Urothelium cell line (cell line): ENCODE measurements at regions not wholly inside any gene's neighbourhood (a gene's known extent, or its start where the extent isn't known, plus 50 kb on each side); places are given as distances from the start of the nearest gene placed in this dataset.
"Not testable (repeated sequence)": the region's sequence is repeated elsewhere in the genome, so short reads cannot be mapped to it uniquely, and the experiment has no call there.

Experiments
- DNase-seq: peaks from one replicate; pipeline ENCODE4 v3.0.0; 2011; ENCODE audit warnings: low spot score, mixed read lengths
- FAIRE-seq: peaks from 2 replicates; lab custom pipeline; 2011; peaks lifted over from hg19 to GRCh38; lab: Jason Lieb, UNC

DNA sequence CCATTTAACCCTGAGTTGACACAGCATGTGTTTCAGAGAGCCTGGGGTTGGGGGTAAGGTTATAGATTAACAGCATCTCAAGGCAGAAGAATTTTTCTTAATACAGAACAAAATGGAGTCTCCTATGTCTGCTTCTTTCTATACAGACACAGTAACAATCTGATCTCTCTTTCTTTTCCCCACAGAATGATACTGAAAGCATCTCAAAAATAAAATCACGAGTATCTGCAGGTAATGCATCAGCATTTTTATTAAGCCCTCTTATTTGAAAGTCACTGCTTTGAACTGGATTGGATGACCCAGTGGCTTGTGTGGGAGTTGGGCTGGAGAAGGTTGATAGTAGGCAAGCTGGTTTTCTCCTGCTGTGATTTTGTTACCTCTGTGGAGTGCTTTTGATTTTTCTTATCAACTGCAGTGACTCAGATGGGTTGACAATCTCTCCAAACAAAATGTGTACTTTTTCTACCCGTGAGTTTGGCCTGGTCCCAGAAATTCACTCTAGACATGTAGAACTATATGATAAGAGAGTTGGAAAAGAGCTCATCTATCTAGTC is 253.5 kb upstream of the PRKCQ start:
- FAIRE-seq (no peak), DNase-seq (no peak)

DNA sequence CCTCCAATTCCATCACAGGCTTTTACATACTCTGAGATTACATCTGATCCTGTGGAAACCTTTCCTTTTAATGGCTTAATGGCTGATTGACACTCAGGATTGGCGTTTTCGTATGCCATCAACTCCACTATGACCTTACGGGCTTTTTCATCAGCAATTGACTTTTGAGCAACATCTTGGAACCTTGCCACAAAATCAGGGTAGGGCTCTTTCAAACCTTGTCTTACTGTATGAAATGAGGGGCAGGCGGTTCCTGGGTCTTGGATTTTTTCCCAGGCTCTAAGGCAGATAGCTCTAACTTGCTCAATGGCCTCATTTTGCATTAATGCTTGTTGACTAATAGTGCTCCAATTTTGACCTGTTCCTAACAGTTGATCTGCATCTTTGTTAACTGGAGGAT is 250.9 kb upstream of the PRKCQ start:
- not testable (repeated sequence) for FAIRE-seq, DNase-seq

DNA sequence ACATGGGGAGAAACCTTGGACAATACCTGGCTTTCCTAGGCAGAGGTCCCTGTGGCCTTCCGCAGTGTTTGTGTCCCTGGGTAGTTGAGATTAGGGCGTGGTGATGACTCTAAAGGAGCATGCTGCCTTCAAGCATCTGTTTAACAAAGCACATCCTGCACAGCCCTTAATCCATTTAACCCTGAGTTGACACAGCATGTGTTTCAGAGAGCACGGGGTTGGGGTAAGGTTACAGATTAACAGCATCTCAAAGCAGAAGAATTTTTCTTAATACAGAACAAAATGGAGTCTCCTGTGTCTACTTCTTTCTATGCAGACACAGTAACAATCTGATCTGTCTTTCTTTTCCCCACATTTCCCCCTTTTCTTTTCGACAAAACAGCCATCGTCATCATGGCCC is 244.7 kb upstream of the PRKCQ start:
- not testable (repeated sequence) for DNase-seq, FAIRE-seq

DNA sequence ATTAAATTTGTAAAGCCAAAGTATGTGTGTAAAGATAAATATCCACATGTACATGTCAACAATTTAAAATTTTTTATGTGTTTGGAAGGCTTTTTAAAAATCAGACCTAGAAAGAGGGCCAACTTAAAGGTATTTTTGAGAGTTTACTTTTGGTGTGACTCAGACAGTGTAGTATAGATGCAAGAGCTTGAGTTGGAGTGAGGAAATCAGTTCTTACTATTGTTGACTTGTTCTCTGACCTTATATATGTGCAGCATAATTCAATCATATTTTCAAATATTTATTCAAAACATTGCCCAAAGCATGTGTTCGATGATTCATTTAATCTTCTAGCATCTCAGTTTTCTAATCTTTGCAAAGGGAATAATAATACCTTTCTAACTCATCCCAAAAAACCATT is 243.7 kb upstream of the PRKCQ start:
- FAIRE-seq (no peak), DNase-seq (no peak)

DNA sequence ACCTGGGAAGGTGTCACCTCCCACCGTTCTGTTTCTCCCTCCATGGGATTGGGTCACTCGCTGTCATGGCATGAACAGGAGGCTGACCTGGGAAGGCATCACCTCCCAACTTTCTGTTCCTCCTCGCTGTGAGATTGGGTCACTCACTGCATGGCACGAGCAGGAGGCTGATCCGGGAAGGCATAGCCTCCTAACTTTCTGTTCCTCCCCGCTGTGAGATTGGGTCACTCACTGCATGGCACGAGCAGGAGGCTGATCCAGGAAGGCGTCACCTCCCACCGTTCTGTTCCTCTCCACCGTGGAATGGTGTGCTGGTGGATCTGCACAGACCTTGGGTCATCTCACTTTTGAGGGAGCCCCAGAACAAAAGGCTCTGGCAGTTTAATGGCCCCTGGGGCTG is 239.2 kb upstream of the PRKCQ start:
- no peak for DNase-seq
- FAIRE-seq, result no peak

DNA sequence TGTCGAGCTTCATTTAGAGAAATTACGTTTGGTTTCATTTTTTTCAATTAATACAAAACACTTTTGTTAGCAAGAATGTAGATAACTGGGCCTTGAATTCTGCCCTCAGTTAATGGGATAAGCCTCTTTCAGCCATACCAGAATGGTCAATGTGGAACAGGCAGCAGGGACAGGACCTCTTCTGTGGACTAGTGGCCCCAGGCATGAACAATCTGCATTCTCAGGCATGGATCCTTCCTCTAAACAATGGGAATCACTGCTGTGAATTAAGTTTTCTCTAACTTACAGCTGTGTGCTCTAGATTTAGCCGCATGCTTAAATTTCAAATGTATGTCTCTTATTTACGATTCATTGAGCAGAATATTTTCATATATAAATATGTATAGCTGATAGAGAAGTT is 237.7 kb upstream of the PRKCQ start:
- DNase-seq (no peak), FAIRE-seq (no peak)

DNA sequence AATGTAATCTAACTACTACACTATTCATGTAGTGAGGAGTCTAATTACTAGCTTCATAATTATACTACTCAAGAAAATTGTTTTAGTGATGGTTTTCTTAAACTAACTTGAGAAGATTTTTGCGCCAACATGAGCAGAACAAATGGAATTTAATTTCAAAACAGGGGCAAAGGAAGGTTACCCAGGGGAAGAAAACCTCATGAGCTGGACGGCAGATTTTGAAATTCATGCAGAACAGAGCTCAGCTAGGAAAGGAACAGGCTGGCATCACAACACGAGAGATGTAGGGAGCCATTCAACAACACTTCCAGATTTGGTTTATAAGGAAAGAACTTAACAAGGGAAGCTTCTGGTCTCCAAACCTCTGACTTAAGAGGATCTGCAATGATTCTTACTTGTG is 235.3 kb upstream of the PRKCQ start:
- FAIRE-seq (no peak), DNase-seq (no peak)

DNA sequence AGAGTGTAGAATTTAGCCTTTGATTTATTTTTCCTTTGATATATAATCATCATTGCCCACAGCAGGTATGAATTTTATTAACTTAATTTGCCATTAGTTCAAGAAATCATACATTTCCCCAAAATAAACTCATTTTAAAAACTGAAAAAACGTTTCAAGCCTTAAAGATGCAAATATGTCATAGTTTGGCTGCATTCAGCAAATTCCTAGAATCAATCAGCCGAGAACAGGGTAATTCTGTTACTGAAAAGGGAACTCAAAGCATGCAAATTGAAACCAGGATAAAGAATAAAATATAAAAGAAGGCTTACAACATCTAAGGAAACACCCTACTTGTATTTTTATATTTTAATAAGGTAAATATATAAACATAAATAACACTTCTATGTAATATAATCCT is 233.8 kb upstream of the PRKCQ start:
- no peak for FAIRE-seq
- DNase-seq, result no peak

DNA sequence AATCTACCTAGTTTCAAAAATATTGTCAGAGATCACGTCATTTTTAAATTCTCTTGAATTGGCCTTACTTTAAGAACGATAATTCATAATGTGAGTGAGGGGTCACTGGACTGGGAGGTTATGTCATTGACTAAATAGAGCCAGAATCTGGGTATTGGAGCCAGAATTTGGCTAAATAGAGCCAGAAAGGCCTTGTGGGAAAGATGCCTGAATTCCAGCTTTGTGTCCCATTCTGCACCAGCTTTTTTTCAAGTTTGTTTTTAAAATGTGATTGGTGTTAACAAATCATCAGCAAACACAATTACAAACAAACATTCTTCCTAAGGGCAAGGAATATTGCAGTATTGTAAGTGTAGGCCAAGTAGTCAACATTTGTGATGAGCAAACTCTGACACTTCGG is 233.2 kb upstream of the PRKCQ start:
- no peak for FAIRE-seq
- DNase-seq, result no peak

DNA sequence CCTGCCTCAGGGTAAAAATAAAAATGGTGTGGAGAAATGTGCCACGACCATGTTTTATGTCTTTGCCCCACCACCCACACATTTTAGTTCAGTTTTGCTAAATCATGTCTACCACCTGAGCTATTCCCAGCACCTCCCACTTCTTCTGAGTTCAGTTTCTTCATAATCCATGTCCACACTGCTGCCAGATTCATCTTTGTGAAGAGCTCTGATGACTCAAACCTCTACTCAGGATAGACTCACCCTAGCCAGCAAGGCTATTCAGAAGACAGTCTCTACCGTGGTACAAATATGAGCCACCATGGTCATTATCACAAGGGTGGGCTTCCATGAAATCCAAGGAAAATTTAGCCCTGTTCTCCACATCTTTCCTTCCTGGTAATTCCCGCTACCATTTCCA is 231.1 kb upstream of the PRKCQ start:
- FAIRE-seq, result no peak
- DNase-seq, result no peak

DNA sequence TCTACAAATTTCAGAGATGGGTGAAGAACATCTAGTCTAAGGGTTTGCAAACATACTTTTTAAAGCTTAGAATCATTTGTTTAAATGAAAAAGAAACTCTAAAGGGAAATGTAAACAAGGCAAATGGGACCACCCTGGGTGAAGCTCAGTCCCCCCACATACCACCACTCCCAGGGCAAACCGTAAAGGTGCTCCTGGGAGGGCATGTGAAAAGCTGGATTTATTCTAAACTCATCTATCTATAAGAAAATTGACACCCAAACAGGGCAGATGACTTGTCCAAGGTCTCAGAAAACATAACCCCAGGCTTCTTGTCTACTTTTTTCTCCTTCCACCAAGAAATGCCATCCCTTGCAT is 223.3 kb upstream of the PRKCQ start:
- DNase-seq, result no peak
- no peak for FAIRE-seq

DNA sequence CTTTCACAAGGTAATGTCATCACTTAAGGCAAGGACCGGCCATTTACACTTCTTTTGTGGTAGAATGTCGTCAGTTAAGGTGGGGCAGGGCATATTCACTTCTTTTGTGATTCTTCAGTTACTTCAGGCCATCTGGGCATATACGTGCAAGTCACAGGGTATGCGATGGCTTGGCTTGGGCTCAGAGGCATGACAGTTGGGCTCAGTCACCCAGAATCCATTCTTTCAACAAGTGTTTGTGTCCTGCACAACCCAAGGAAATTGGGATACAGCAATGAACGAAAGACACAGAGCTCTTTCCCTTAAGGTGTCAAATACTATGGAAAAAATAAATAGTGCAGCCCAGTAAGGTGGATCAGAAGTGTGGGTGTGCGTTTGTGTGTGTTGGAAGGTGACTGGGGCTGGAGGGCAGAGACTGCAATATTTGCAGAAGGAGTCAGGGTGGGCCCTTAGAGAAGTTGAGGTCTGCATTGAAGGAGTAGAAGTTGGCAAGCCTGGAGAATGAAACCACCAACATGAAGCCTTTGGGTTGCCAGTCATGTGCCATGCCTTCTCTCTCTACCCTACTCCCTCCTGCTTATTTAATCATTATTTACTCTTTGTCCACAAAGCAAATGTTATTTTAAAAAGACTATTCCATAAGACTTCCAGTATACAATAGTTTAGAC is 222.8 kb upstream of the PRKCQ start:
- DNase-seq (no peak), FAIRE-seq (no peak)

DNA sequence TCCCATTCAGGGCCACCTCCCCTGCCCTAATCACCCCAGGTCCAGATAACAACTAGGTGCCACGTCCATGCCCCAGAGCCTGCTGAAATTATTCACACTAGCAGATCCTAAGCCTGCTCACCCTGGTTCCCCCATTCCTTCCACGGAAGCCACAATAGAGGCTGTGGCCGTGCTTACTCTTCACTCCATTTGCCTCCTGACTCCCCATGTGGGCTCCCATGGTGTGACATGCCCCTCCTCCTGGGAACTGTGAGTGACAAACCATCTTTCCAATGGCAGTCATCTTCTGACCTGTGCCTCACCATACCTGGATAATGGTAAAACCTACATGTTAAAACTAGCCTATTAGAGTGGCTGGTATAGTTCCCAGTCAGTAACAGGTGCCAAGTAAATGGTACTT is 216.2 kb upstream of the PRKCQ start:
- no peak for DNase-seq
- FAIRE-seq, result no peak

DNA sequence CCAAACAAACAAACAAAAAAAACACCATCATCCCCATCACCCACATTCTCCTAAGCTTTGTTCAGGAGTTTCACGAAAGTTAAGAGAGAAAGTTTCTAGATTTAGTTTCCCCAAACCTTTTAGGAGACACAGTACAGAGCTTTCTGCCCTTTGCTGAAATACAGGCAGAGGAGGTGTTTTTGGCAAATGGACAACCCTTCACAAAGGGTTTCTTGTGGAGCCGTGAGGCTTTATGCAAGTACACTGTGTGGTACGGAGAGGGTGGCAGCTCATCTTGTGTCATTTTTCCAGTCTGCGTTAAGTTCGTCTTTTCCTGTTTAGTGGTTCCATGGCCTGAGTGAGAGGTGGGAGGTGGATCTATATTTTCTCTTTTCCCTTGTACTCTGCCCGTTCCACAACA is 215.5 kb upstream of the PRKCQ start:
- FAIRE-seq, result no peak
- DNase-seq, result no peak

DNA sequence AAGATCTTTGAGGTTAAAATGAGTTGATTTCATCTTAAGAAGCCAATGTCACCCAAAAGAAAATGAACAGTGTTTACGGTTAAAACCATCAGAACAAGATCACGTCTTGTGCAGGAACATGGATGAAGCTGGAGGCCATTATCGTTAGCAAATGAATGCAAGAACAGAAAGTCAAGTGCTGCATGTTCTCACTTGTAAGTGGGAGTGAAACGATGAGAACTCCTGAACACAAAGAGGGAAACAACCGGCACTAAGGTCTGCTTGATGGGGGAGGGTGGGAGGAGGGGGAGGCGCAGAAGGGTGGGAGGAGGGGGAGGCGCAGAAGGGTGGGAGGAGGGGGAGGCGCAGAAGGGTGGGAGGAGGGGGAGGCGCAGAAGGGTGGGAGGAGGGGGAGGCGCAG is 214.8 kb upstream of the PRKCQ start:
- DNase-seq, FAIRE-seq: not testable (repeated sequence)

DNA sequence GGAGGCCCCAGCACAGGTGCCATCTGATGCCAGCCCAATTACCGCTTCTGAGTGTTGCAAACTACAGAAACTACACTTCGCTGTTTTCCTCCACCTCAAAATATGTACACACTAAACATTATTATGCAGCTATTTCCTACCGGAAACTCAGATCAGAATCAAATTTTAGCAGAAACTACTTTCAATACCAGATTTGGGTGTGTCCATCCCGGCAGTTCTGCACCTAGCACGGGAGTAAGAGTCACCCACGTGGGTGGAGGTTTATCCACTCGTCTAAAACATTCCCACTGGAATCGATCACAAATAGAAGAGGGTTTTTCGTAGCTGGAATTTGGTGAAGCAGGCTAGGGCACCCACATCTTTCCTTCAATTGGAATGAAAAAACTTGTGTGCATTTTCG is 214.4 kb upstream of the PRKCQ start:
- DNase-seq, result no peak
- no peak for FAIRE-seq

DNA sequence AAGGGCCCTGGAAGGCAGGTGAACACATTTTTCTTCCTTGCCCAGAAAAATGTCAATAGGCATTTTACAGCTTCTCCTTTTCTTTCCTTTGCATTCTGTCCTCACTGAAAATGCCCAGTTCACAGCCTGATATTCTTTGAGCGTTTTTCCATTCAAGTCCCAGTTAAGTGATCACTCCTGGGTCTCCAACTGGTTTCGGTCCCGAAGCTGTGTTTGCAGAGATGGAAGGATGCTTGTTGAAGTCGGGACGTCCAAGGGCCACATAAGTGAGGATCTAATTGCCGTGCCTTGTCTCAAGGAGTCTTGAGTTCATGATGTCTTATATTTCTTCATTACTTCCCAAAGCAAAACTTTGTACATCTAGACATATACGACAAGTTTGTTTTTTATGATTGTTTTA is 208.7 kb upstream of the PRKCQ start:
- no peak for FAIRE-seq
- no peak for DNase-seq

DNA sequence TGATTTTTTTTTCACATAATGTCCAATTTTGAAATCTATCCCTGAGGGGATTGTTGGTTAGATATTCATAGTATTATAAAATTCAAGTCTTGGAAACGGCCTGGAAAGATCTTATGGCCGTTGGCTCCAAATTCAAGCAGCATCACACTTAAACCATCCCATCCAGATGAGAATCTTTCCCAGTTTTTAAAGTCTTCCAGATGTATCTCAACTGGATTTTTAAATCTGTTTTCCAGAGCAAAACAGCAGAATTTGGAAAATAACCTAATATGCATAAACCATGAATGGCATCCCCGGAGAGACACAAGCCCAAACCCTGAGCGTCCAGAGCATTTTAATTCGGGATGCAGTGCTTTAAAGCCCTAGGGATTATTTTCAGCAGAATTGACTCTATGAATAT is 208.2 kb upstream of the PRKCQ start:
- DNase-seq (no peak), FAIRE-seq (no peak)

DNA sequence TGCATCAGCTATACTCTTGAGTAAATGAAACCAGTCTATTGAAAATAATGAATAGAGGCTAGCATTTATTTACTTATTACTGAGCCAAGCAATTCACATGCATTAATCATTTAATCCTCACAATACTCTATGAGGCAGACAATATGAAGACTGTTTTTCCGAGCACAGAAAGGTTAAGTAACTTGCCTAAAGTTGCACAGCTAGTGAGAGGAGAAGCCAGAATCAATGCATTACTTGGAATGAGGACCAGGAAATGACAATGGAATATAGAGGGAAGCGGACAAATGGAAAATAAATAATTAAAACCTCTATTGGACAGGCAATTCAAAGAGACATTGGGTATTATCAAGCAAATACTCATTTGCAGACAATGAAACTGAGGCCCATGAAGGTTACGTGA is 207.6 kb upstream of the PRKCQ start:
- DNase-seq, result no peak
- FAIRE-seq, result no peak

DNA sequence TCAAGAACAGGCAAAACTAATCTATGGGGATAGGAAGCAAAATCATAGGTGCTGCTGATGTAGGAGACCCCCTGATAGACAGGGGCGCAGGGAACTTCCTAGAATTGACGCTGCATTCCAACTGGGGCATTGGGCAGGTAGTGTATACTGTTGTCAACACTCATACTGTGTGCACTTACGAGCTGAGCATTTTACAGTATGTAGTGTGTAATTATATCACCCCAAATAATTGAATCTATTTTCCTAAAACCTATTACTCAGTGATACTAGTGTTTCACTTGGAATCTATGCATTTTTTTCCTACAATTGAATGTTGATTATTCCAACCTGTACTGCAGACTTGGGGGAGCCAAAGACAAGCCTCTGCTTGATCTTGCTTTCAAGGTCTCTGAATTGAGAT is 207.0 kb upstream of the PRKCQ start:
- FAIRE-seq (no peak), DNase-seq (no peak)

DNA sequence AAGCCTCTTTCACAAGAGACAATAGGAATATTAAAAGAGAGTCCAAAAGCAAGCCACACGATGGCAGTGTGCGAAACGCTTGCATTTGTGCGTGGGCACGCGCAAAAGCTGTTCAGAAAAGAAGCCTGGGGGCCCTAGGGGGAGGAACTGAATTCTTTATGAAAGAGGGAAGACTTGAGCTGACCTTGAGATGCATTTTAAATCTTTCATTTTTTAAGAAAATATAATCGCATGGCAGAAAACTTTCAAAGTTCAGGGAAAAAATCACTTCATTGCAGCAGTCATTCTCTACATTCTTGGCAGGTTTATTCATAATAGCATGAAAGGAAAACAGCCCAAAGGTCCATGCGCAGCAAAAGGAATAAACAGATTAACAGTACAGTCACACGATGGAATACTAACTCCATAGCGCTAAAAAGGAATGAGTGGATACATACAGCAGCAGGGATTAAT is 206.5 kb upstream of the PRKCQ start:
- peak; percentile 37 for DNase-seq
- FAIRE-seq, result no peak

DNA sequence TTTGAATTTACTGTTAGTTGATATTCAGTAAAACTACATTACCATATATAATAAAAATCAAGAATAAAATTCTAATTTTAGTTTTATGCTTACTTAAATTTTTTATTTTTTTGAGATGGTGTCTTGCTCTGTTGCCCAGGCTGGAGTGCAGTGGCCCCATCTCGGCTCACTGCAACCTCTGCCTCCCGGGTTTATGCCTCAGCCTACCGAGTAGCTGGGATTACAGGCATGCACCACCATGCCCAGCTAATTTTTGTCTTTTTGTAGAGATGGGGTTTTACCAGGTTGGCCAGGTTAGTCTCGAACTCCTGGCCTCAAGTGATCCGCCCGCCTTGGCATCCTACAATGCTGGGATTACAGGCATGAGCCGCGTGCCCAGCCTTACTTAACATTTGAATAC is 204.4 kb upstream of the PRKCQ start:
- not testable (repeated sequence) for FAIRE-seq, DNase-seq

DNA sequence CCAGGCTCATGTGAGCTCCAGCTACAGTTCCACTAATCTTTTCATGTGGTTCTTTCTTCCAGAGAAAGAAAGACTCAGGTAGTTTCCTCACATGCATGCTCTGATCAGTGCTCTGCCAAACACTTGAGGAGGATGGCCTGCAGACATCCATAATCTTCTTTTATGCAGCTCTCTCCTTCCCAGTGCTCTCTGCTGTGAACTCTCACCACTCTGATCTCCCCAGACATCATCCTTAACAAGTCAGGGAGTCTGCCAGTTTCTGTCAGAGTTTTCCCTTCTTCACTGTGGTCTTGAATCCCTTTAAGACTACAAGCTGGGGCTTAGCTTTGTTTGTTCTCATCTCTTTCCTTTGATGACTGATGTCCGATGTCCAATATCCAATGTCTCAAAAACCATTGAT is 203.4 kb upstream of the PRKCQ start:
- FAIRE-seq, result no peak
- DNase-seq, result no peak
